BE2C (cell line): ENCODE measurements at regions not wholly inside any gene's neighbourhood (a gene's known extent, or its start where the extent isn't known, plus 50 kb on each side); places are given as distances from the start of the nearest gene placed in this dataset.

Source experiments
- DNase-seq: peaks from one replicate; pipeline ENCODE4 v3.0.0-alpha.2; 2020
- H3K27me3 ChIP-seq: fragments of 250-450 bp; sonication (Bioruptor Pico); 2 replicates; pipeline ENCODE4 v1.5.1; 2020; ENCODE audit warnings: mild to moderate bottlenecking
- H3K36me3 ChIP-seq: fragments of 250-450 bp; sonication (Bioruptor Pico); 2 replicates; pipeline ENCODE4 v1.5.1; 2020; ENCODE audit warnings: mild to moderate bottlenecking
- H3K4me1 ChIP-seq: fragments of 250-450 bp; sonication (Bioruptor Pico); 2 replicates; pipeline ENCODE4 v1.5.1; 2020
- H3K4me3 ChIP-seq: 2 replicates; pipeline ENCODE4 v1.5.1; 2011; ENCODE audit warnings: low read depth, low read length
- H3K9me3 ChIP-seq: fragments of 250-450 bp; sonication (Bioruptor Pico); 2 replicates; pipeline ENCODE4 v1.5.1; 2020
- TF ChIP-seq, protein P1 (sequence below): IDR thresholded peaks from 2 replicates; pipeline ENCODE4 v1.5.1; 2012; ENCODE audit warnings: mild to moderate bottlenecking, low read depth, low read length

DNA sequence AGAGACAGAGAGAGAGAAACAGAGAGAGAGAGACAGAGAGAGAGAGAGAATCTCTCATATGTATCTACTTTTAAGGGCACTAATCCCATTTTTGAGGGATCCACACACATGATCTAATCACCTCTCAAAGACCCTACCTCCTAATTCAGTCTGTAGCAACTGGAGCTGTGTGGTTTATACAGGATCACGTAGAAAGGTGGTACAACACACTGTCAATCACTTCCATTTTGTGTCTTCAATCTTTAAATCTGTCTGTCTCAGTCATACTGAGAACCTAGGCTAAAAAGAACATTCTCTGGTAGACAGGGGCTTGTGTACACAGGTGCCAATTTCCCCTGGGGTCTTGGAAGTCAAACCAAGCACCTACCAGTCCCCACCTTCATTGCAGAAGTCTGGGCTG, 229.9 kb downstream of the TGFB2 start:
- Histone ChIP-seq H3K36me3 (no peaks in the 10 kb centered on the region), H3K27me3 (no peaks in the 10 kb centered on the region), H3K4me3 (no peak overlapping the region), H3K9me3 (no peaks in the 10 kb centered on the region), H3K4me1 (no peaks in the 10 kb centered on the region)
- TF ChIP-seq, protein P1, sequence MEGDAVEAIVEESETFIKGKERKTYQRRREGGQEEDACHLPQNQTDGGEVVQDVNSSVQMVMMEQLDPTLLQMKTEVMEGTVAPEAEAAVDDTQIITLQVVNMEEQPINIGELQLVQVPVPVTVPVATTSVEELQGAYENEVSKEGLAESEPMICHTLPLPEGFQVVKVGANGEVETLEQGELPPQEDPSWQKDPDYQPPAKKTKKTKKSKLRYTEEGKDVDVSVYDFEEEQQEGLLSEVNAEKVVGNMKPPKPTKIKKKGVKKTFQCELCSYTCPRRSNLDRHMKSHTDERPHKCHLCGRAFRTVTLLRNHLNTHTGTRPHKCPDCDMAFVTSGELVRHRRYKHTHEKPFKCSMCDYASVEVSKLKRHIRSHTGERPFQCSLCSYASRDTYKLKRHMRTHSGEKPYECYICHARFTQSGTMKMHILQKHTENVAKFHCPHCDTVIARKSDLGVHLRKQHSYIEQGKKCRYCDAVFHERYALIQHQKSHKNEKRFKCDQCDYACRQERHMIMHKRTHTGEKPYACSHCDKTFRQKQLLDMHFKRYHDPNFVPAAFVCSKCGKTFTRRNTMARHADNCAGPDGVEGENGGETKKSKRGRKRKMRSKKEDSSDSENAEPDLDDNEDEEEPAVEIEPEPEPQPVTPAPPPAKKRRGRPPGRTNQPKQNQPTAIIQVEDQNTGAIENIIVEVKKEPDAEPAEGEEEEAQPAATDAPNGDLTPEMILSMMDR = no peak
- DNase-seq = no peak

DNA sequence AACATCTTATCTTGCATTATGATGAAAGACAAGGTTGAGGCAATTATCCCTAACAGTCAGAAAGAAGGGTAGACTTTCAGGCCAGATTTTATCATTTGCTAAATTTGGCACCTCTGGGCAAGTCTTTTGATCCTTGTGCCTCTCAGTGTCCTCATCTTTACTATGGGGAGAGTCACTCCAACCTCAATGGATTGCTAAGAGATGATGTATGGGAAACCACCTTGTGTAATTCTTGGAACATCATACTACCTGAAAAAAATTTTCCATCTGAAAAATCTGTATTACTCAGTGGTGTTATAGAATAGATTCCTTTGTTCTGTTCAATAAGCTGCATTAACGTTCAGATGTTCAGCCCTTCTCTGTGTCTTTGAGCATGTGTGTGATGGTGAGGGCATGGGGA, 230.7 kb downstream of the TGFB2 start:
- H3K4me1 ChIP-seq = no peaks in the 10 kb centered on the region
- H3K9me3 ChIP-seq = no peaks in the 10 kb centered on the region
- no peak overlapping the region for H3K4me3 ChIP-seq
- no peaks in the 10 kb centered on the region for H3K36me3 ChIP-seq
- TF ChIP-seq, protein P1 = no peak
- no peaks in the 10 kb centered on the region for H3K27me3 ChIP-seq
- DNase-seq = no peak

DNA sequence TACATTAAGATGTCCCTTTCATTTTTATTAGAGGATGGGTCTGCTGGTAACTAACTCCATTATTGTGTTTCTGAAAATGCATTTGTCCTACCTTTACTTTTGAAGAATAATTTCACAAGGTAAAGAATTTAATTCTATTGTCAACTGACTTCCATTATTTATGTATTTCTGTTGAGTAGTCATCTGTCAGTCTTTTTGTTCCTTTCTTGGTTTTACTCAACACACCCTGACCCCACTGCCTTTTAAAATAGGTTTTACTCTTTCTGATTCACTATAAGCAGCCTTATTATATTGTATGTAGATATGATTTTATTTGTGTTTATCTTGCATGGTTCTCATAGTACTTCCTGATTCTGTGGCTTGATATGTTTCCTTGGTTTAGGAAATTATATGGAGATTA, 237.5 kb downstream of the TGFB2 start:
- no peaks in the 10 kb centered on the region for H3K27me3 ChIP-seq
- H3K4me1 ChIP-seq = no peaks in the 10 kb centered on the region
- no peak overlapping the region for H3K4me3 ChIP-seq
- DNase-seq = no peak
- no peaks in the 10 kb centered on the region; the same call in 1 of the 2 replicates for H3K9me3 ChIP-seq
- TF ChIP-seq, protein P1 = no peak
- no peaks in the 10 kb centered on the region for H3K36me3 ChIP-seq

DNA sequence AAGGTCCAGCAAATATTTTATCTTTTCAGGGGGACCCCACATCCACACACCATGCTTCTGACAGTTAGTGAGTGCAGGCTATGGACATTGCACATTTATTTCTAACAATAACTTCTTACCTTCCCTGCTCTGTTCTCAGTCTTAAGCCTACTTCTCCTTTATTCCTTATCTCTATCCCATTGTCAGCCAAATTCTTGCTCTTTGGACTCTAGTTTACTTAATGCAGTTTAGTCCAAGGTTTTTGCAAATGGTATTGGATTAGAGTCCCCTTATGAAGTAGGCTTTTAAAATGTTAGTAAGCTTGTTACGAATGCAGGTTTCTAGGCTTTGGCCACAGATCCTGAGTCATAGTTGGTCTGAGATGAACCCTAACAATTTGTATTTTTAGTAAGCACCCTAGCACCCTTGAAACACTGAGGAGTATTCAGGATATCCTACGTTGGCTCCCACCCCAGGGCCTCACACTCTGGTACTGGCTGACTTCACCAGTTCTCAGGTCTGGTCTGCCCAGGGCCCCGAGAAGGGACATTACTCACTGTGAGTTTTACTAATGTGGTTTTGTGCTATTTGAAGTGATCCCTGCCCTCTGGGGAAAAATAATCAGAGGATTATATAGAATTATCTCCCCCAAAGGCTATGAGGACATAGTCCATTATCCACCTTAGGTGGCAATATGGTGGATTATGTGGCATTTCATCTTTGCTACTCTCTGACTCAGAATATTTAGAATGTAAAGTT, 239.5 kb downstream of the TGFB2 start:
- H3K4me3 ChIP-seq = no peak overlapping the region
- H3K4me1 ChIP-seq = no peaks in the 10 kb centered on the region
- no peaks in the 10 kb centered on the region; the same call in 1 of the 2 replicates for H3K9me3 ChIP-seq
- no peaks in the 10 kb centered on the region for H3K27me3 ChIP-seq
- TF ChIP-seq, protein P1 = no peak
- DNase-seq = no peak
- H3K36me3 ChIP-seq = no peaks in the 10 kb centered on the region

DNA sequence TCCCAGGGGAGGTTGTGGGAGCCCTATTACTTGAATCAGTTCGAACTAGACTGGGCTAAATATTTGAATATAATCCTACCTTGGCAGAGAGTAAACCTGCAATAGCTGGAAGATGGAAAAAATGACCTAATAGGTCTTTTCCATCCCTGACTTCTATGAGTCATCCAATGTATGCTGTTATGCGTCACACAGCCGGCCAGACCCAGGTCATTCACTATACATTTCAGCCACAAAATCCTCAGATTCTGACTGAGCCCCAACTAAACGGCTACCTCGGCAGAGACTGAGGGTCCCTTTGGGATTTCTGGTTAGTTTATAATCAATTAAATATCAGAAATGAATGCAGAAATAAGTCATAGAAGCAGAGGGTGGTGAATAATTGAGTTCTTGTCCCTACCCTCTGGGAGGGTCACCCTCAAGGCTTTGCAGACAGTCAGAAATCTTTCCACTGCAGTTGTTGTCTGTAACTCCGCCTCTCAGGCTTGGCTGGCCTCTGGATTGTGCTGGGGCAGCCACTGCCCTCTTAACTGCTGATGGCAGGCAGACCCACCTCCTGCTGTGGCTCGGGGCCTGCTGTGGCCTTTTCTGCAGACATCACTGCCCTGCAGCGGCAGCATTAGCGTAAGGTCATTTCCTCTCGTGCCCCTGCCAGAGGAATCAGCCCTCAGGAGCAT, 240.5 kb downstream of the TGFB2 start:
- Histone ChIP-seq H3K36me3 (no peaks in the 10 kb centered on the region), H3K4me3 (no peak overlapping the region), H3K9me3 (no peaks in the 10 kb centered on the region; the same call in 1 of the 2 replicates), H3K27me3 (no peaks in the 10 kb centered on the region), H3K4me1 (no peaks in the 10 kb centered on the region)
- peak; percentile 36 for DNase-seq
- TF ChIP-seq, protein P1 = no peak

DNA sequence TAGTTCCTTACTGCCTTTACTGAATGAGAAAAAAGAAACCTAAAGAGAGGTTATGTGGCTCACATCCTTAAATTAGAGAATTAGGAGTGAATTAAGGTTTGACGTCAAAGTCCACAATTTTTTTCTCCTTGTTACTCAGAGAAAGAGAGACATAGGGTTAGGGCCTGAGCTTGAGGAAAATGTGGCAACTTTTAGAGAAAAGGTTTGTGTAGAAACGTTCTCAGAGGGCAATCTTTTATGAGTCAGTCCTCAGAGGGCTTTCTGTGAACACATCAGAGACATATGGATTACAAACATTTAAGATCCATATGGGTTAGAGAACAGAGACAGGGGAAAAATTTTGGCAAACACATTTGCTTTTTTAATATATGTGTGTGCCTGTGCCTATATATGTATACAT, 242.8 kb downstream of the TGFB2 start:
- Histone ChIP-seq H3K9me3 (no peaks in the 10 kb centered on the region), H3K4me1 (no peaks in the 10 kb centered on the region), H3K27me3 (no peaks in the 10 kb centered on the region), H3K36me3 (no peaks in the 10 kb centered on the region), H3K4me3 (no peak overlapping the region)
- no peak for DNase-seq
- TF ChIP-seq, protein P1 = no peak
